Fibroblast of mammary gland (primary cell): ENCODE measurements at regions not wholly inside any gene's neighbourhood (a gene's known extent, or its start where the extent isn't known, plus 50 kb on each side); places are given as distances from the start of the nearest gene placed in this dataset.
"Not testable (repeated sequence)": the region's sequence is repeated elsewhere in the genome, so short reads cannot be mapped to it uniquely, and the experiment has no call there.

ENCODE experiments used
- DNase-seq: peaks from one replicate; pipeline ENCODE4 v3.0.0-alpha.2; 2010; ENCODE audit warnings: low read depth
- H3K4me3 ChIP-seq: 2 replicates; pipeline ENCODE4 v1.5.1; 2011; ENCODE audit warnings: low read depth, mild to moderate bottlenecking, low read length, moderate library complexity; ENCODE audit not compliant: control insufficient read depth
- TF ChIP-seq, protein P1 (sequence below): conservative IDR thresholded peaks from 2 replicates; pipeline ENCODE4 v1.5.1; 2011; ENCODE audit warnings: low read depth, low read length, inconsistent platforms; ENCODE audit not compliant: control insufficient read depth, insufficient read depth

DNA sequence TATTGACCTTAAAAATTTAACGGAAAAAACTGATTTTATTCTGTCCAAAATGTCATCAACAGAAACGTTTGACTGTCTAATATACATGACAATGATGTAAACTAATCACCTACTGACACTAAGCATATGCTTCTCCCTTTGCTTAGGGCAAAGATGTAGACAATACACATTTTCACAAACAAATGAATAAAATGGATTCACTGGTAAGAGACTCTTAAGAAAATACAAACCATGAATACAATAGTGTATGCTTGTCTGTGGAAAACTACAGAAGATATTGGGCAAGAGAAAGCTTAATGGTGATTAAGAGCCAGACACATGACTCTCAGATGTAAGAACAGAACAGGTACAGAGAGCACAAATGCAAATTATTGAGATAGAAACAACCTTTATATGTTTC, 1248.7 kb downstream of the FSCB start:
- DNase-seq, result no peak
- TF ChIP-seq, protein P1, sequence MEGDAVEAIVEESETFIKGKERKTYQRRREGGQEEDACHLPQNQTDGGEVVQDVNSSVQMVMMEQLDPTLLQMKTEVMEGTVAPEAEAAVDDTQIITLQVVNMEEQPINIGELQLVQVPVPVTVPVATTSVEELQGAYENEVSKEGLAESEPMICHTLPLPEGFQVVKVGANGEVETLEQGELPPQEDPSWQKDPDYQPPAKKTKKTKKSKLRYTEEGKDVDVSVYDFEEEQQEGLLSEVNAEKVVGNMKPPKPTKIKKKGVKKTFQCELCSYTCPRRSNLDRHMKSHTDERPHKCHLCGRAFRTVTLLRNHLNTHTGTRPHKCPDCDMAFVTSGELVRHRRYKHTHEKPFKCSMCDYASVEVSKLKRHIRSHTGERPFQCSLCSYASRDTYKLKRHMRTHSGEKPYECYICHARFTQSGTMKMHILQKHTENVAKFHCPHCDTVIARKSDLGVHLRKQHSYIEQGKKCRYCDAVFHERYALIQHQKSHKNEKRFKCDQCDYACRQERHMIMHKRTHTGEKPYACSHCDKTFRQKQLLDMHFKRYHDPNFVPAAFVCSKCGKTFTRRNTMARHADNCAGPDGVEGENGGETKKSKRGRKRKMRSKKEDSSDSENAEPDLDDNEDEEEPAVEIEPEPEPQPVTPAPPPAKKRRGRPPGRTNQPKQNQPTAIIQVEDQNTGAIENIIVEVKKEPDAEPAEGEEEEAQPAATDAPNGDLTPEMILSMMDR, result no peak
- H3K4me3 ChIP-seq, result no peak overlapping the region

DNA sequence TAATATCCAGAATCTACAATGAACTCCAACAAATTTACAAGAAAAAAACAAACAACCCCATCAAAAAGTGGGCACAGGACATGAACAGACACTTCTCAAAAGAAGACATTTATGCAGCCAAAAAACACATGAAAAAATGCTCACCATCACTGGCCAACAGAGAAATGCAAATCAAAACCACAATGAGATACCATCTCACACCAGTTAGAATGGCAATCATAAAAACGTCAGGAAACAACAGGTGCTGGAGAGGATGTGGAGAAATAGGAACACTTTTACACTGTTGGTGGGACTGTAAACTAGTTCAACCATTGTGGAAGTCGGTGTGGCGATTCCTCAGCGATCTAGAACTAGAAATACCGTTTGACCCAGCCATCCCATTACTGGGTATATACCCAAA, 1250.1 kb downstream of the FSCB start:
- not testable (repeated sequence) for DNase-seq, H3K4me3 ChIP-seq

DNA sequence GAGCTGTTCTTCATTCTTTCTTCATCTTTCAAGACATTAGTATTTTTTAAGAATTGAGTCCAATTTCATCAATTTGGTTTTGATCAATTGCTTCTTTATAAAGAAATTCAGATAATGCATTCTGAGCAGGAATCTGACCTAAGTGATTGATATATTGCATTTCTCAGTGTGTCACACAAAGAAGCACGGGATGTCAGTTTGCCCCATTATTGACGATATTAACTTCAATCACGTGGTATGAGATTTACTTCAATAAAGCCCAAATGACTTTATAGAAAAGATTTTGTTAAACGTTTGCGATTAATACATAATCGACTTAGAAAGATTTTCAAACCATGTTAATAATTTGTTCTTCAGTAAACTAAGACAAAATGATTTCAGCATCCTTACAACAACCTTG, 1254.2 kb downstream of the FSCB start:
- no peak overlapping the region for H3K4me3 ChIP-seq
- DNase-seq, result no peak
- TF ChIP-seq, protein P1, result no peak

DNA sequence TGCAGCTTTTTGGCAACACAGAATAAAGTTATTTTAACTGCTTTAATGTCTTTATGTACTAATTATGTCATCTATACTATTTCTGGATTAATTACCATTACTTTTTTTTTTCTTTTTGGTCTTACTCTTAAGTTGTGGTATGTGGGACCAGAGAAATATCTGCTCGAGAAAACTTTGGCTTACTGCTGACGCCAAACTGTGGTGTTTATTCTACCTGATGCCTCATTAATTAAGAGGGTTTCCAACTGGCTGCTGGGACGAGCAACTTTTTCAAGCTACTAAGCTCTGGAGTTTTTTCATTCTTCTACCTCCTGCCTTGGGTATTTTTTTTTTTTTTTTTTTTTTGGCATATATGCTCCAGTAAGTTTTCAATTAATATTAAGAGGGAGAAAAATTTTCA, 1257.5 kb downstream of the FSCB start:
- TF ChIP-seq, protein P1, result no peak
- DNase-seq, result no peak
- no peak overlapping the region for H3K4me3 ChIP-seq

DNA sequence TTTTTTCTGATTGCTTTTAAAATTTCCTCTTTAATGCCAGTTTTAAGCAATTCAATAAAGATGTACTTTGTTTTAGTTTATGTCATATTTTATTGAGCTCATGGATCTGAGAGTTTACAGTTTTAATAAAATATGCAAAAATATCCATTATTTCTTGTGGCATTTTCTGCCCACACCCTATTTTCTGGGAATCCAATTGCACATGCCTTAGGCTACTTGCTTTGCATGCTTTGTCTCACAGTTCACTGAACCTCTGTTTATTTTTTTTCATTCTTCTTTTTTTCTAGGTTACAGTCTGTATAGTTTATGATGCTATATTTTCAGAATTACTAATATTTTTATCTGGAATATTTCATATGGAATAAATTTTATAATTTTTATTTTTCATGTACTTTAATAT, 1258.0 kb downstream of the FSCB start:
- H3K4me3 ChIP-seq, result no peak overlapping the region
- TF ChIP-seq, protein P1, result no peak
- no peak for DNase-seq

DNA sequence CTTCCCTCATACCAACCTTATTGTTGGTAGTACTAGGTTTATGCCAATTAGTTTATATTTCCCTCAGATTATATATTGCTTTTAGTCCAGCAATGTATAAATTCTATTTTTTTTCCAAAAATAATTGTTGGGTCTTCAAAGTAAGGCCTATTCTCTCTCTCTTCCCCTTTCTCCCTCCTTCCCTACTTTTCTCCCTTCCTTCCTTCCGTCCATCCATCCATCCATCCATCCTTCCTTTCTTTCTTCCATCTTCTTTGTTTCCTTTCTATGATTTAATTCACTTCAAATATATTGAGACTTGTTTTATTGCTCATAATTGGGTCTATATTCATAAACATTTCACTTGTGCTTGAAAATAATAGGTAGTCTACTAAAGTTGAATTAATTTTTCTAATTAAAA, 1259.2 kb downstream of the FSCB start:
- no peak overlapping the region for H3K4me3 ChIP-seq
- DNase-seq, result no peak
- TF ChIP-seq, protein P1, result no peak

DNA sequence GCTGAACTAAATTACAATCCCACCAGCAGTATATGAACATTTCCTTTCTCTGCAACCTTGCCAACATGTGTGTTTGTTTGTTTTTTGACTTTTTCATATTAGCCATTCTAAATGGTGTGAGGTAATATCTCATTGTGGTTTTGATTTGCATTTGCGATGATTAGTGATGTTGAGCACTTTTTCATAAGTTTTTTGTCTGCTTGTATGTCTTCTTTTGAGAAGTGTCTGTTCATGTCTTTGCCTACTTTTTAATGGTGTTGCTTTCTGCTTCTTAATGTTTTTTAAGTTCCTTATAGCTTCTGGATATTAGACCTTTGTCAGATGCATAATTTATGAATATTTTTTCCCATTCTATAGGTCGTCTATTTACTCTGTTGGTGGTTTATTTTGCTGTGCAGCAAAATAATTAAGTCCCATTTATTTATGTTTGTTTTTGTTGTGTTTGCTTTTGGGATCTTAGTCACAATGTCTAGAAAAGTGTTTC, 1262.9 kb downstream of the FSCB start:
- TF ChIP-seq, protein P1, result no peak
- no peak for DNase-seq
- no peak overlapping the region for H3K4me3 ChIP-seq
